Endodermal cell (in vitro differentiated cells): ENCODE measurements at regions not wholly inside any gene's neighbourhood (a gene's known extent, or its start where the extent isn't known, plus 50 kb on each side); places are given as distances from the start of the nearest gene placed in this dataset.

Experiments
- DNase-seq: peaks from one replicate; pipeline ENCODE4 v3.0.0-alpha.2; 2017
- H3K27ac ChIP-seq: 2 replicates; pipeline ENCODE4 v1.5.1; 2013; ENCODE audit warnings: mild to moderate bottlenecking, low read depth, low read length, moderate library complexity
- H3K27me3 ChIP-seq: 2 replicates; pipeline ENCODE4 v1.6.1; 2013; ENCODE audit warnings: mild to moderate bottlenecking, low read length, moderate library complexity; ENCODE audit not compliant: insufficient read depth, control insufficient read depth, poor library complexity, severe bottlenecking
- H3K36me3 ChIP-seq: 2 replicates; pipeline ENCODE4 v1.7.0; 2013; ENCODE audit warnings: mild to moderate bottlenecking, low read length, moderate library complexity; ENCODE audit not compliant: control insufficient read depth, insufficient read depth
- H3K4me1 ChIP-seq: one replicate; pipeline ENCODE4 v1.7.0; 2013; ENCODE audit warnings: low read length; ENCODE audit not compliant: control insufficient read depth, insufficient read depth
- H3K4me3 ChIP-seq: 2 replicates; pipeline ENCODE4 v1.5.1; 2013; ENCODE audit warnings: mild to moderate bottlenecking, low read length, moderate library complexity
- H3K9ac ChIP-seq: 2 replicates; pipeline ENCODE4 v1.6.1; 2013; ENCODE audit warnings: mild to moderate bottlenecking, low read length, moderate library complexity; ENCODE audit not compliant: poor library complexity, severe bottlenecking; ENCODE audit errors: extremely low read depth
- H3K9me3 ChIP-seq: 2 replicates; pipeline ENCODE4 v1.6.1; 2013; ENCODE audit warnings: mild to moderate bottlenecking, low read length, moderate library complexity; ENCODE audit not compliant: control insufficient read depth
- H3K27ac Mint-ChIP-seq: 2 replicates; pipeline ENCODE4 v1.8.0; 2020; ENCODE audit warnings: mixed read lengths
- H3K27me3 Mint-ChIP-seq: 2 replicates; pipeline ENCODE4 v1.8.0; 2021; ENCODE audit warnings: mild to moderate bottlenecking, mixed read lengths; ENCODE audit not compliant: insufficient read depth
- H3K36me3 Mint-ChIP-seq: 2 replicates; pipeline ENCODE4 v1.8.0; 2020; ENCODE audit warnings: low read depth, mixed read lengths
- H3K4me1 Mint-ChIP-seq: 2 replicates; pipeline ENCODE4 v1.8.0; 2020; ENCODE audit warnings: mixed read lengths
- H3K4me3 Mint-ChIP-seq: 2 replicates; pipeline ENCODE4 v1.8.0; 2020; ENCODE audit warnings: mild to moderate bottlenecking, moderate library complexity, mixed read lengths
- H3K9me3 Mint-ChIP-seq: 2 replicates; pipeline ENCODE4 v1.8.0; 2020; ENCODE audit warnings: mild to moderate bottlenecking, mixed read lengths
- CTCF ChIP-seq: fragments of 200-600 bp; sonication (generic); conservative IDR thresholded peaks from 2 replicates; pipeline ENCODE4 v1.5.0; 2021; ENCODE audit warnings: antibody characterized with exemption, mild to moderate bottlenecking
- WGBS, 2 experiments: methylation state at CpG; one replicate each; pipeline versions ENCODE4 v1.1.5 to v1.1.7; 2013; ENCODE audit warnings: missing lambda C conversion rate in 2 of 2, mixed read lengths in 1 of 2; ENCODE audit not compliant: insufficient coverage in 1 of 2, insufficient read length in 1 of 2; 5-methylcytosine and 5-hydroxymethylcytosine counted together

- 74% methylated on average over 3 of the region's 3 CpGs; no CpG with 5 or more reads in 1 of the 2 experiments for WGBS, 2 experiments
- H3K36me3 Mint-ChIP-seq = no peaks in the 10 kb centered on the region
Observed at GRCh38 chrX:14235004-14235403, 205.3 kb upstream of the GEMIN8 start.

GRCh38 chrX:14232688-14233087 is 203.0 kb upstream of the GEMIN8 start:
- no peak overlapping the region for H3K4me3 ChIP-seq
- Mint-ChIP-seq H3K27me3 (no peaks in the 10 kb centered on the region), H3K4me1 (no peaks in the 10 kb centered on the region), H3K9me3 (peaks cover 55% of the 10 kb centered on the region), H3K36me3 (no peaks in the 10 kb centered on the region), H3K27ac (no peak overlapping the region), H3K4me3 (no peak overlapping the region)
- no peaks in the 10 kb centered on the region for H3K4me1 ChIP-seq
- WGBS, 2 experiments = 79% methylated on average over 4 of the region's 4 CpGs; no CpG with 5 or more reads in 1 of the 2 experiments
- no peak for TF ChIP-seq CTCF
- H3K27me3 ChIP-seq = no peaks in the 10 kb centered on the region
- H3K27ac ChIP-seq = no peak overlapping the region
- H3K36me3 ChIP-seq = no peaks in the 10 kb centered on the region
- no peaks in the 10 kb centered on the region for H3K9me3 ChIP-seq
- no peak overlapping the region for H3K9ac ChIP-seq
- no peak for DNase-seq

More at GRCh38 chrX:14235004-14235403, 205.3 kb upstream of the GEMIN8 start:
- Histone ChIP-seq H3K36me3 (no peaks in the 10 kb centered on the region), H3K27ac (no peak overlapping the region), H3K27me3 (no peaks in the 10 kb centered on the region), H3K4me1 (no peaks in the 10 kb centered on the region), H3K4me3 (no peak overlapping the region), H3K9ac (no peak overlapping the region), H3K9me3 (no peaks in the 10 kb centered on the region)
- Mint-ChIP-seq H3K27ac (no peak overlapping the region), H3K4me1 (no peaks in the 10 kb centered on the region), H3K4me3 (no peak overlapping the region), H3K27me3 (no peaks in the 10 kb centered on the region), H3K9me3 (peaks cover 51% of the 10 kb centered on the region)
- DNase-seq = peak; percentile 53
- TF ChIP-seq CTCF = no peak

GRCh38 chrX:14228611-14229010 is 198.9 kb upstream of the GEMIN8 start:
- Histone ChIP-seq H3K27ac (no peak overlapping the region), H3K27me3 (no peaks in the 10 kb centered on the region), H3K36me3 (no peaks in the 10 kb centered on the region), H3K9ac (no peak overlapping the region), H3K4me1 (no peaks in the 10 kb centered on the region), H3K9me3 (no peaks in the 10 kb centered on the region), H3K4me3 (no peak overlapping the region)
- TF ChIP-seq CTCF = no peak
- Mint-ChIP-seq H3K36me3 (no peaks in the 10 kb centered on the region), H3K4me3 (no peak overlapping the region), H3K9me3 (peaks cover 38% of the 10 kb centered on the region), H3K27ac (no peak overlapping the region), H3K27me3 (no peaks in the 10 kb centered on the region), H3K4me1 (no peaks in the 10 kb centered on the region)
- no CpG with 5 or more reads among the region's 2 CpGs for WGBS, 2 experiments
- DNase-seq = no peak
